ENCODE measurements at regions not wholly inside any gene's neighbourhood (a gene's known extent, or its start where the extent isn't known, plus 50 kb on each side); places are given as distances from the start of the nearest gene placed in this dataset.

GRCh38 chr1:193437785-193438184 lies 251.4 kb upstream of the B3GALT2 start:
- BruUV-seq (replicated peaks), result no TSS peak
- H3K4me3 ChIP-seq, result no peak overlapping the region
- in situ Hi-C loops (cut with MboI), result no loop called here
- no peak overlapping the region for H3K9ac ChIP-seq (ENCODE audit: insufficient read depth in 1 of 2, low read depth in 2 of 2, low read length in 2 of 2)
- CTCF ChIA-PET (ENCODE audit: low intra/inter-chr PET ratio), result no interaction called here
- POLR2A ChIA-PET, result interaction anchor here (0.7 kb wide), 1 partner anchor 1128 kb away, joined by 3 read pairs; no protein-coding TSS in a partner anchor
- 0 out of 2 replicates have a peak, but pooled peaks cover 2% of the 10 kb centered on the region for H3K9me3 ChIP-seq (replicated peaks; ENCODE audit: control insufficient read depth, insufficient read depth, low read depth, low read length)
- no peak overlapping the region for H2AFZ ChIP-seq (ENCODE audit: low read depth, low read length)
- H4K20me1 ChIP-seq (replicated peaks; ENCODE audit: control insufficient read depth, insufficient read depth, low read length), result no peaks in the 10 kb centered on the region
- H3K4me2 ChIP-seq (ENCODE audit: insufficient read depth, low read length), result no peak overlapping the region
- no peak overlapping the region for H3K27ac ChIP-seq (ENCODE audit: extremely low read depth, low read depth, low read length)
- H3K27me3 ChIP-seq (ENCODE audit: control insufficient read depth in 2 of 2, insufficient read depth in 2 of 2, low read length in 2 of 2), result no peaks in the 10 kb centered on the region
- H3K9me1 ChIP-seq (ENCODE audit: control insufficient read depth, insufficient read depth, low read length), result no peaks in the 10 kb centered on the region
- no peaks in the 10 kb centered on the region for H3K4me1 ChIP-seq (replicated peaks in 1 of 2; ENCODE audit: control insufficient read depth in 2 of 2, insufficient read depth in 2 of 2, low read length in 2 of 2)
- H3K36me3 ChIP-seq (ENCODE audit: control insufficient read depth, insufficient read depth, low read length), result no peaks in the 10 kb centered on the region
- no peaks in the 10 kb centered on the region for H3K79me2 ChIP-seq (ENCODE audit: control insufficient read depth, insufficient read depth, low read length)
- ATAC-seq (no peak), DNase-seq (ENCODE audit: extremely low read depth in 1 of 4, low spot score in 3 of 4) (no peak), FAIRE-seq (no peak)
- intact Hi-C loops (cut with micrococcal nuclease), result no loop called here
- no peak for TF ChIP-seq BRD4 (IDR thresholded peaks at IDR 0.05)
- no peak for TF ChIP-seq ZNF584 (CRISPR knock-in tag; IDR thresholded peaks at IDR 0.05; ENCODE audit: low read depth)
- TF ChIP-seq U2AF1 (optimal IDR thresholded peaks at IDR 0.05; ENCODE audit: low read depth, low read length), result no peak
- no peak for TF ChIP-seq TRIM28 (IDR thresholded peaks at IDR 0.05)
- TF ChIP-seq, protein P1, sequence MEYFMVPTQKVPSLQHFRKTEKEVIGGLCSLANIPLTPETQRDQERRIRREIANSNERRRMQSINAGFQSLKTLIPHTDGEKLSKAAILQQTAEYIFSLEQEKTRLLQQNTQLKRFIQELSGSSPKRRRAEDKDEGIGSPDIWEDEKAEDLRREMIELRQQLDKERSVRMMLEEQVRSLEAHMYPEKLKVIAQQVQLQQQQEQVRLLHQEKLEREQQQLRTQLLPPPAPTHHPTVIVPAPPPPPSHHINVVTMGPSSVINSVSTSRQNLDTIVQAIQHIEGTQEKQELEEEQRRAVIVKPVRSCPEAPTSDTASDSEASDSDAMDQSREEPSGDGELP (CRISPR knock-in tag; IDR thresholded peaks at IDR 0.05; ENCODE audit: borderline replicate concordance), result no peak
- TF ChIP-seq ZNF407 (IDR thresholded peaks at IDR 0.05; ENCODE audit: low read depth), result no peak
- no peak for TF ChIP-seq POLR3G (IDR thresholded peaks at IDR 0.05; ENCODE audit: extremely low read depth, insufficient read length, insufficient replicate concordance)
- TF ChIP-seq CBFA2T2 (conservative IDR thresholded peaks at IDR 0.05), result no peak
- TF ChIP-seq ZNF717 (CRISPR knock-in tag; IDR thresholded peaks at IDR 0.05), result no peak
- no peak for TF ChIP-seq ELF4 (CRISPR knock-in tag; IDR thresholded peaks at IDR 0.05)
- no peak for TF ChIP-seq POLR2H (tag; IDR thresholded peaks at IDR 0.05; ENCODE audit: low read depth)
- TF ChIP-seq, protein P2, sequence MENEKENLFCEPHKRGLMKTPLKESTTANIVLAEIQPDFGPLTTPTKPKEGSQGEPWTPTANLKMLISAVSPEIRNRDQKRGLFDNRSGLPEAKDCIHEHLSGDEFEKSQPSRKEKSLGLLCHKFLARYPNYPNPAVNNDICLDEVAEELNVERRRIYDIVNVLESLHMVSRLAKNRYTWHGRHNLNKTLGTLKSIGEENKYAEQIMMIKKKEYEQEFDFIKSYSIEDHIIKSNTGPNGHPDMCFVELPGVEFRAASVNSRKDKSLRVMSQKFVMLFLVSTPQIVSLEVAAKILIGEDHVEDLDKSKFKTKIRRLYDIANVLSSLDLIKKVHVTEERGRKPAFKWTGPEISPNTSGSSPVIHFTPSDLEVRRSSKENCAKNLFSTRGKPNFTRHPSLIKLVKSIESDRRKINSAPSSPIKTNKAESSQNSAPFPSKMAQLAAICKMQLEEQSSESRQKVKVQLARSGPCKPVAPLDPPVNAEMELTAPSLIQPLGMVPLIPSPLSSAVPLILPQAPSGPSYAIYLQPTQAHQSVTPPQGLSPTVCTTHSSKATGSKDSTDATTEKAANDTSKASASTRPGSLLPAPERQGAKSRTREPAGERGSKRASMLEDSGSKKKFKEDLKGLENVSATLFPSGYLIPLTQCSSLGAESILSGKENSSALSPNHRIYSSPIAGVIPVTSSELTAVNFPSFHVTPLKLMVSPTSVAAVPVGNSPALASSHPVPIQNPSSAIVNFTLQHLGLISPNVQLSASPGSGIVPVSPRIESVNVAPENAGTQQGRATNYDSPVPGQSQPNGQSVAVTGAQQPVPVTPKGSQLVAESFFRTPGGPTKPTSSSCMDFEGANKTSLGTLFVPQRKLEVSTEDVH (IDR thresholded peaks at IDR 0.05; ENCODE audit: low read depth, partially characterized antibody), result no peak

Data from K562 (cell line).